Neural progenitor cell (in vitro differentiated cells): ENCODE measurements at regions not wholly inside any gene's neighbourhood (a gene's known extent, or its start where the extent isn't known, plus 50 kb on each side); places are given as distances from the start of the nearest gene placed in this dataset.

Experiments used
- CTCF ChIP-seq: fragments of 200-600 bp; sonication (generic); IDR thresholded peaks from 2 replicates; pipeline ENCODE4 v1.5.1; 2017; ENCODE audit warnings: antibody characterized with exemption, mild to moderate bottlenecking
- EZH2 ChIP-seq: fragments of 200-600 bp; sonication (generic); IDR thresholded peaks from 2 replicates; pipeline ENCODE4 v1.6.1; 2017; ENCODE audit warnings: antibody characterized with exemption, mild to moderate bottlenecking, moderate library complexity

GRCh38 chr16:79811541-79811940 lies 211.0 kb upstream of the MAF start:
- TF ChIP-seq CTCF = no peak
- no peak for TF ChIP-seq EZH2
